K562 (cell line): ENCODE measurements at regions not wholly inside any gene's neighbourhood (a gene's known extent, or its start where the extent isn't known, plus 50 kb on each side); places are given as distances from the start of the nearest gene placed in this dataset.

Experiments
- ARID1B ChIP-seq: fragments of 450-650 bp; IDR thresholded peaks from 2 replicates; pipeline ENCODE4 v1.6.1; 2016; ENCODE audit warnings: antibody characterized with exemption, mild to moderate bottlenecking, inconsistent platforms
- BCOR ChIP-seq: fragments of 450-650 bp; IDR thresholded peaks from 2 replicates; pipeline ENCODE4 v1.6.1; 2016
- CBFA2T2 ChIP-seq: fragments of 450-650 bp; conservative IDR thresholded peaks from 2 replicates; pipeline ENCODE4 v1.6.1; 2017; ENCODE audit warnings: mild to moderate bottlenecking
- CTBP1 ChIP-seq: fragments of 450-650 bp; IDR thresholded peaks from 2 replicates; pipeline ENCODE4 v1.6.1; 2016; ENCODE audit warnings: borderline replicate concordance
- FUS ChIP-seq: fragments of 200-400 bp; formaldehyde crosslinking; optimal IDR thresholded peaks from 2 replicates; pipeline ENCODE3; 2017; ENCODE audit warnings: low read depth, low read length
- ID3 ChIP-seq, 2 experiments: fragments of 250-450 bp in 1 of 2; fragments of 450-650 bp in 1 of 2; sonication (Bioruptor Pico) in 1 of 2; IDR thresholded peaks; 2 replicates each; pipeline versions ENCODE4 v1.6.1 to v1.8.0; 2016 to 2021; ENCODE audit warnings: mild to moderate bottlenecking in 2 of 2, moderate library complexity in 2 of 2, missing compliant biosample characterization in 1 of 2, missing genetic modification characterization in 1 of 2
- JUND ChIP-seq, 2 experiments: IDR thresholded peaks; 2 replicates in 1 of 2; 3 replicates in 1 of 2; pipeline ENCODE4 v1.6.1; 2011; ENCODE audit warnings: borderline replicate concordance in 2 of 2, low read depth in 2 of 2, low read length in 2 of 2, improper control_type of control experiment in 1 of 2, missing biosample characterization in 1 of 2, missing genetic modification characterization in 1 of 2, missing genetic modification reagents in 1 of 2
- KLF10 ChIP-seq: fragments of 250-450 bp; sonication (Bioruptor Pico); IDR thresholded peaks from 2 replicates; pipeline ENCODE4 v1.6.1; 2021; ENCODE audit warnings: matching md5 sums
- KLF16 ChIP-seq: IDR thresholded peaks from 2 replicates; pipeline ENCODE4 v1.6.1; 2016; ENCODE audit warnings: antibody characterized with exemption
- MEF2D ChIP-seq: conservative IDR thresholded peaks from 2 replicates; pipeline ENCODE4 v1.6.1; 2016; ENCODE audit warnings: low read depth, missing genetic modification characterization, missing compliant biosample characterization
- MEIS2 ChIP-seq: fragments of 450-650 bp; IDR thresholded peaks from 2 replicates; pipeline ENCODE4 v1.6.1; 2014; ENCODE audit warnings: mild to moderate bottlenecking; ENCODE audit not compliant: partially characterized antibody
- MTA2 ChIP-seq: fragments of 450-650 bp; IDR thresholded peaks from 2 replicates; pipeline ENCODE4 v1.6.1; 2016; ENCODE audit warnings: low read depth
- MTA3 ChIP-seq: fragments of 450-650 bp; formaldehyde crosslinking; IDR thresholded peaks from 2 replicates; pipeline ENCODE4 v1.6.1; 2017; ENCODE audit warnings: mild to moderate bottlenecking, borderline replicate concordance
- NCOR1 ChIP-seq: fragments of 450-650 bp; IDR thresholded peaks from 2 replicates; pipeline ENCODE4 v1.6.1; 2016; ENCODE audit warnings: mild to moderate bottlenecking, moderate library complexity
- PHF21A ChIP-seq: fragments of 450-650 bp; IDR thresholded peaks from 2 replicates; pipeline ENCODE4 v1.6.1; 2017; ENCODE audit warnings: low read depth, borderline replicate concordance
- POLR2AphosphoS2 ChIP-seq: IDR thresholded peaks from 2 replicates; pipeline ENCODE4 v1.6.1; 2012; ENCODE audit warnings: low read length, improper control_type of control experiment
- POU5F1 ChIP-seq: fragments of 150-350 bp; IDR thresholded peaks from 2 replicates; pipeline ENCODE4 v1.6.1; 2014; ENCODE audit warnings: borderline replicate concordance, low read length, low read depth, mild to moderate bottlenecking; ENCODE audit not compliant: partially characterized antibody
- SOX6 ChIP-seq: fragments of 450-650 bp; IDR thresholded peaks from 2 replicates; pipeline ENCODE4 v1.6.1; 2014; ENCODE audit warnings: mild to moderate bottlenecking
- SRSF9 ChIP-seq: fragments of 200-400 bp; formaldehyde crosslinking; IDR thresholded peaks from 2 replicates; pipeline ENCODE4 v1.6.1; 2017; ENCODE audit warnings: low read depth, low read length, borderline replicate concordance
- TBL1XR1 ChIP-seq, 2 experiments: IDR thresholded peaks; 2 replicates each; pipeline ENCODE4 v1.6.1; 2012; ENCODE audit warnings: improper control_type of control experiment in 2 of 2, low read length in 2 of 2, mild to moderate bottlenecking in 1 of 2
- TEAD1 ChIP-seq, 2 experiments: fragments of 450-650 bp in 1 of 2; sonication (generic) in 1 of 2; formaldehyde crosslinking; IDR thresholded peaks; 2 replicates each; pipeline versions ENCODE4 v1.4.0 to v1.8.0; 2020 to 2022; ENCODE audit warnings: mild to moderate bottlenecking in 2 of 2, missing genetic modification reagents in 1 of 2
- ZNF511 ChIP-seq: sonication (generic); formaldehyde crosslinking; IDR thresholded peaks from 2 replicates; pipeline ENCODE4 v1.8.0; 2022; ENCODE audit warnings: mild to moderate bottlenecking, missing genetic modification reagents
- TF ChIP-seq, protein P1 (sequence below): fragments of 450-650 bp; IDR thresholded peaks from 2 replicates; pipeline ENCODE4 v1.6.1; 2016
- TF ChIP-seq, protein P2 (sequence below), 2 experiments: IDR thresholded peaks in 1 of 2; conservative IDR thresholded peaks in 1 of 2; 2 replicates each; pipeline ENCODE4 v1.6.1; 2016; ENCODE audit warnings: low read depth in 2 of 2, mild to moderate bottlenecking in 1 of 2, missing compliant biosample characterization in 1 of 2, missing genetic modification characterization in 1 of 2, moderate library complexity in 1 of 2

- 0 out of 4 replicates have a peak, but pooled peaks of 1 of the 2 experiments have one; percentile 38 for TF ChIP-seq TBL1XR1 (IDR thresholded peaks at IDR 0.05; ENCODE audit: low read length in 2 of 2)
- TF ChIP-seq POLR2AphosphoS2 = no peak
- no peak for TF ChIP-seq MEF2D (tag)
- TF ChIP-seq SRSF9 = no peak
- TF ChIP-seq JUND (IDR thresholded peaks at IDR 0.05; ENCODE audit: borderline replicate concordance, low read depth, low read length) = no peak
- TF ChIP-seq JUND (tag; IDR thresholded peaks at IDR 0.05; ENCODE audit: borderline replicate concordance, low read depth, low read length) = peak; percentile 20; the same call in 1 of the 3 replicates
- TF ChIP-seq CBFA2T2 = peak; percentile 71
- no peak for TF ChIP-seq FUS
- peak; percentile 62; the same call in 1 of the 2 replicates for TF ChIP-seq MTA2
- peak; percentile 88 for TF ChIP-seq ARID1B
- TF ChIP-seq, protein P1, sequence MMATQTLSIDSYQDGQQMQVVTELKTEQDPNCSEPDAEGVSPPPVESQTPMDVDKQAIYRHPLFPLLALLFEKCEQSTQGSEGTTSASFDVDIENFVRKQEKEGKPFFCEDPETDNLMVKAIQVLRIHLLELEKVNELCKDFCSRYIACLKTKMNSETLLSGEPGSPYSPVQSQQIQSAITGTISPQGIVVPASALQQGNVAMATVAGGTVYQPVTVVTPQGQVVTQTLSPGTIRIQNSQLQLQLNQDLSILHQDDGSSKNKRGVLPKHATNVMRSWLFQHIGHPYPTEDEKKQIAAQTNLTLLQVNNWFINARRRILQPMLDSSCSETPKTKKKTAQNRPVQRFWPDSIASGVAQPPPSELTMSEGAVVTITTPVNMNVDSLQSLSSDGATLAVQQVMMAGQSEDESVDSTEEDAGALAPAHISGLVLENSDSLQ = peak; percentile 69
- peak; percentile 54; the same call in 1 of the 2 replicates for TF ChIP-seq CTBP1
- TF ChIP-seq PHF21A = peak; percentile 69; the same call in 1 of the 2 replicates
- no peak for TF ChIP-seq POU5F1
- TF ChIP-seq ZNF511 = no peak
- no peak for TF ChIP-seq KLF10 (CRISPR knock-in tag)
- TF ChIP-seq MEIS2 = peak; percentile 91
- TF ChIP-seq, protein P2, sequence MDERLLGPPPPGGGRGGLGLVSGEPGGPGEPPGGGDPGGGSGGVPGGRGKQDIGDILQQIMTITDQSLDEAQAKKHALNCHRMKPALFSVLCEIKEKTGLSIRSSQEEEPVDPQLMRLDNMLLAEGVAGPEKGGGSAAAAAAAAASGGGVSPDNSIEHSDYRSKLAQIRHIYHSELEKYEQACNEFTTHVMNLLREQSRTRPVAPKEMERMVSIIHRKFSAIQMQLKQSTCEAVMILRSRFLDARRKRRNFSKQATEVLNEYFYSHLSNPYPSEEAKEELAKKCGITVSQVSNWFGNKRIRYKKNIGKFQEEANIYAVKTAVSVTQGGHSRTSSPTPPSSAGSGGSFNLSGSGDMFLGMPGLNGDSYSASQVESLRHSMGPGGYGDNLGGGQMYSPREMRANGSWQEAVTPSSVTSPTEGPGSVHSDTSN (CRISPR knock-in tag; IDR thresholded peaks at IDR 0.05; ENCODE audit: low read depth) = no peak
- TF ChIP-seq, protein P2 (tag; conservative IDR thresholded peaks at IDR 0.05; ENCODE audit: low read depth) = peak; percentile 88
- no peak for TF ChIP-seq TEAD1 (CRISPR knock-in tag; IDR thresholded peaks at IDR 0.05)
- no peak for TF ChIP-seq BCOR
- TF ChIP-seq NCOR1 = peak; percentile 60
- peak; percentile 39; the same call in 1 of the 2 replicates for TF ChIP-seq KLF16
- TF ChIP-seq MTA3 = no peak
- TF ChIP-seq SOX6 = peak; percentile 59
- no peak for TF ChIP-seq ID3 (CRISPR knock-in tag; IDR thresholded peaks at IDR 0.05)
- peak; percentile 29; the same call in 1 of the 2 replicates for TF ChIP-seq ID3 (tag; IDR thresholded peaks at IDR 0.05)
Observed at GRCh38 chr5:116365006-116365496, 209.6 kb downstream of the SEMA6A start (continued).
